ENCODE measurements at regions not wholly inside any gene's neighbourhood (a gene's known extent, or its start where the extent isn't known, plus 50 kb on each side); places are given as distances from the start of the nearest gene placed in this dataset.
"Not testable (repeated sequence)": the region's sequence is repeated elsewhere in the genome, so short reads cannot be mapped to it uniquely, and the experiment has no call there.

GRCh38 chr21:7916329-7917303 lies 2604.8 kb upstream of the TPTE start:
- H3K4me1 ChIP-seq, result no peaks in the 10 kb centered on the region
- peaks cover 0 to 32% (median 0%) of the 10 kb centered on the region in 3 donors for H3K9me3 ChIP-seq
- H3K27me3 ChIP-seq, result no peaks in the 10 kb centered on the region
- no peak for DNase-seq
- H3K27ac ChIP-seq, result no peak overlapping the region
- TF ChIP-seq, protein P1, sequence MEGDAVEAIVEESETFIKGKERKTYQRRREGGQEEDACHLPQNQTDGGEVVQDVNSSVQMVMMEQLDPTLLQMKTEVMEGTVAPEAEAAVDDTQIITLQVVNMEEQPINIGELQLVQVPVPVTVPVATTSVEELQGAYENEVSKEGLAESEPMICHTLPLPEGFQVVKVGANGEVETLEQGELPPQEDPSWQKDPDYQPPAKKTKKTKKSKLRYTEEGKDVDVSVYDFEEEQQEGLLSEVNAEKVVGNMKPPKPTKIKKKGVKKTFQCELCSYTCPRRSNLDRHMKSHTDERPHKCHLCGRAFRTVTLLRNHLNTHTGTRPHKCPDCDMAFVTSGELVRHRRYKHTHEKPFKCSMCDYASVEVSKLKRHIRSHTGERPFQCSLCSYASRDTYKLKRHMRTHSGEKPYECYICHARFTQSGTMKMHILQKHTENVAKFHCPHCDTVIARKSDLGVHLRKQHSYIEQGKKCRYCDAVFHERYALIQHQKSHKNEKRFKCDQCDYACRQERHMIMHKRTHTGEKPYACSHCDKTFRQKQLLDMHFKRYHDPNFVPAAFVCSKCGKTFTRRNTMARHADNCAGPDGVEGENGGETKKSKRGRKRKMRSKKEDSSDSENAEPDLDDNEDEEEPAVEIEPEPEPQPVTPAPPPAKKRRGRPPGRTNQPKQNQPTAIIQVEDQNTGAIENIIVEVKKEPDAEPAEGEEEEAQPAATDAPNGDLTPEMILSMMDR (IDR thresholded peaks at IDR 0.05), result no peak
- no peak for TF ChIP-seq POLR2A (IDR thresholded peaks at IDR 0.05)
- H3K36me3 ChIP-seq (replicated peaks in 1 of 2; ENCODE audit: insufficient read depth in 1 of 2, low read depth in 2 of 2), result no peaks in the 10 kb centered on the region
- intact Hi-C loops (cut with DNase I), result no loop called here
- ATAC-seq, result no peak
- WGBS, 2 donors, result 53 to 60% methylated on average over 25 of the region's 25 CpGs
- no peak overlapping the region for H3K4me3 ChIP-seq

- no peak for DNase-seq
- no peak for TF ChIP-seq POLR2A (IDR thresholded peaks at IDR 0.05)
- TF ChIP-seq, protein P1 (IDR thresholded peaks at IDR 0.05), result no peak
- WGBS, 2 donors, result 43 to 53% methylated on average over 14 of the region's 14 CpGs
- Histone ChIP-seq H3K4me1 (no peaks in the 10 kb centered on the region), H3K36me3 (replicated peaks in 1 of 2; ENCODE audit: insufficient read depth in 1 of 2, low read depth in 2 of 2) (no peaks in the 10 kb centered on the region), H3K27ac (no peak overlapping the region), H3K4me3 (no peak overlapping the region), H3K27me3 (no peaks in the 10 kb centered on the region), H3K9me3 (peaks cover 0 to 42% (median 0%) of the 10 kb centered on the region in 3 donors)
- ATAC-seq, result no peak
- intact Hi-C loops (cut with DNase I), result no loop called here
These were observed 2603.7 kb upstream of the TPTE start for GRCh38 chr21:7917729-7918128.

DNA sequence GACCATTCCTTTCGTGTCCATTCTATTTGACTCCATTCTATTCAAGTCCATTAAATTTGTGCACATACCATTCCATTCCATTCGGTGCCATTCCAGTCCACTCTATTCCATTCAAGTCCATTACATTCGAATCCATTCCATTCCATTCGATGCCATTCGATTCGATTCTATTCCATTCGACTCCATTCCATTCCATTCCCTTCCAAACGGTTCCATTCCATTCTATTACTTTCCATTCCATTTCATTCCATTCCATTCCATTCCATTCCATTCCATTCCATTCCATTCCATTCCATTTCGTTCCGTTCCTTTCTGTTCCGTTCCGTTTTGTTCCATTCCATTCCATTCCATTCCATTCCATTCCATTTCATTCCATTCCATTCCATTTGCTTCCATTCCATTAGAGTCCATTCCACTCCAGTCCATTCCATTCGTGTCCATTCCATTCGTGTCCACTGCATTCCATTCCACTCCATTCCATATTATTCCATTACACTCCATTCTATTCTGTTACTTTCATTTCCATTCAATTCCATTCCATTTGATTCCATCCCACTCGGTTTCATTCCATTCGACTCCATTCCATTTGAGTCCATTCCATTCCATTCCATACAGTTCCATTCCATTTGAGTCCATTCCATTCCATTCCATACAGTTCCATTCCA lies 2595.3 kb upstream of the TPTE start:
- peak; percentile 78 for ATAC-seq
- intact Hi-C loops (cut with DNase I), result not testable (repeated sequence)
- peaks cover 0 to 88% (median 6%) of the 10 kb centered on the region in 3 donors for H3K9me3 ChIP-seq

DNA sequence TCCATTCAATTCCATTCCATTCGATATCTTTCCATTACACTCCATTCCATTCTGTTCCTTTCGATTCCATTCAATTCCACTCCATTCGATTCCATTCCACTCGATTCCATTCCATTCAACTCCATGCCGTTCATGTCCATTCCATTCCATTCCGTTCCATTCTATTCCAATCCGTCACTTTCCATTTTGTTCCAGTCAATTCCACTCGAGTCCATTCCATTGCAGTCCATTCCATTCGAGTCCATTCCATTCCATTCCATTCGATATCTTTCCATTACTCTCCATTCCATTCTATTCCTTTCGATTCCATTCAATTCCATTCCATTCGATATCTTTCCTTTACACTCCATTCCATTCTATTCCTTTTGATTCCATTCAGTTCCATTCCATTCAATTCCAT lies 2592.9 kb upstream of the TPTE start:
- not testable (repeated sequence) for H3K36me3 ChIP-seq (replicated peaks in 1 of 2; ENCODE audit: insufficient read depth in 1 of 2, low read depth in 2 of 2)

More for the DNA sequence above, 2595.3 kb upstream of the TPTE start:
- H3K4me3 ChIP-seq; H3K4me1 ChIP-seq; H3K36me3 ChIP-seq (replicated peaks in 1 of 2; ENCODE audit: insufficient read depth in 1 of 2, low read depth in 2 of 2); H3K27me3 ChIP-seq; H3K27ac ChIP-seq; DNase-seq: not testable (repeated sequence)
- 52 to 60% methylated on average over 16 of the region's 16 CpGs for WGBS, 2 donors

GRCh38 chr21:7929586-7929985 lies 2591.8 kb upstream of the TPTE start:
- H3K27me3 ChIP-seq; H3K4me3 ChIP-seq; H3K36me3 ChIP-seq (replicated peaks in 1 of 2; ENCODE audit: insufficient read depth in 1 of 2, low read depth in 2 of 2); ATAC-seq; H3K27ac ChIP-seq; H3K4me1 ChIP-seq; intact Hi-C loops (cut with DNase I); DNase-seq: not testable (repeated sequence)
- WGBS, 2 donors, result 58 to 63% methylated on average over 12 of the region's 12 CpGs
- H3K9me3 ChIP-seq, result peaks cover 0 to 87% (median 0%) of the 10 kb centered on the region in 3 donors

More for the DNA sequence above, 2592.9 kb upstream of the TPTE start:
- H3K4me3 ChIP-seq; H3K27ac ChIP-seq; intact Hi-C loops (cut with DNase I); DNase-seq; H3K4me1 ChIP-seq; H3K27me3 ChIP-seq; ATAC-seq: not testable (repeated sequence)
- peaks cover 0 to 91% (median 3%) of the 10 kb centered on the region in 3 donors for H3K9me3 ChIP-seq
- 57 to 62% methylated on average over 12 of the region's 12 CpGs for WGBS, 2 donors

DNA sequence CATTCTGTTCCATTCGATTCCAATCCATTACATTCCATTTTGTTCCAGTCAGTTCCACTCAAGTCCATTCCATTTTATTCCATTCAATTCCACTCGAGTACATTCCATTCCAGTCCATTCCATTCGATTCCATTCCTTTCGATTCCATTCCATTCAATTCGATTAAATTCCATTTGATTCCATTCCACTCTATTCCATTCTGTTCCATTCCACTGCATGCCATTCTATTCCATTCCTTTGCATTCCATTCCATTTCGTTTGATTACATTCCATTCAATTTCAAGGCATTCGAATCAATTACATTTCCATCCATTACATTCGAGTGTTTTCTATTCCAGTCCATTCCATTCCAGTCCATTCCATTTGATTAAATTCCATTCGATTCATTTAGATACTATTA lies 2590.9 kb upstream of the TPTE start:
- intact Hi-C loops (cut with DNase I); DNase-seq; H3K36me3 ChIP-seq (replicated peaks in 1 of 2; ENCODE audit: insufficient read depth in 1 of 2, low read depth in 2 of 2); ATAC-seq; H3K4me3 ChIP-seq; H3K27me3 ChIP-seq; H3K4me1 ChIP-seq; H3K27ac ChIP-seq: not testable (repeated sequence)
- WGBS, 2 donors, result 41 to 49% methylated on average over 9 of the region's 9 CpGs
- H3K9me3 ChIP-seq, result peaks cover 0 to 86% (median 0%) of the 10 kb centered on the region in 3 donors

- ATAC-seq; H3K36me3 ChIP-seq (replicated peaks in 1 of 2; ENCODE audit: insufficient read depth in 1 of 2, low read depth in 2 of 2); intact Hi-C loops (cut with DNase I); DNase-seq; H3K27me3 ChIP-seq; H3K27ac ChIP-seq; H3K4me1 ChIP-seq; H3K4me3 ChIP-seq: not testable (repeated sequence)
- 51 to 57% methylated on average over 11 of the region's 11 CpGs for WGBS, 2 donors
- peaks cover 0 to 81% (median 0%) of the 10 kb centered on the region in 3 donors for H3K9me3 ChIP-seq
These were observed 2589.3 kb upstream of the TPTE start for GRCh38 chr21:7932113-7932512.

- H3K27me3 ChIP-seq; H3K4me1 ChIP-seq; intact Hi-C loops (cut with DNase I); DNase-seq; H3K27ac ChIP-seq; ATAC-seq; H3K36me3 ChIP-seq (replicated peaks in 1 of 2; ENCODE audit: insufficient read depth in 1 of 2, low read depth in 2 of 2); H3K4me3 ChIP-seq: not testable (repeated sequence)
- H3K9me3 ChIP-seq, result peaks cover 0 to 75% (median 0%) of the 10 kb centered on the region in 3 donors
- WGBS, 2 donors, result 57 to 64% methylated on average over 14 of the region's 14 CpGs
These were observed 2588.5 kb upstream of the TPTE start for GRCh38 chr21:7932834-7933233.
